ENCODE measurements at regions not wholly inside any gene's neighbourhood (a gene's known extent, or its start where the extent isn't known, plus 50 kb on each side); places are given as distances from the start of the nearest gene placed in this dataset.
A peak's percentile ranks its signal among the peaks of the same experiment; 100 is the strongest.

DNA sequence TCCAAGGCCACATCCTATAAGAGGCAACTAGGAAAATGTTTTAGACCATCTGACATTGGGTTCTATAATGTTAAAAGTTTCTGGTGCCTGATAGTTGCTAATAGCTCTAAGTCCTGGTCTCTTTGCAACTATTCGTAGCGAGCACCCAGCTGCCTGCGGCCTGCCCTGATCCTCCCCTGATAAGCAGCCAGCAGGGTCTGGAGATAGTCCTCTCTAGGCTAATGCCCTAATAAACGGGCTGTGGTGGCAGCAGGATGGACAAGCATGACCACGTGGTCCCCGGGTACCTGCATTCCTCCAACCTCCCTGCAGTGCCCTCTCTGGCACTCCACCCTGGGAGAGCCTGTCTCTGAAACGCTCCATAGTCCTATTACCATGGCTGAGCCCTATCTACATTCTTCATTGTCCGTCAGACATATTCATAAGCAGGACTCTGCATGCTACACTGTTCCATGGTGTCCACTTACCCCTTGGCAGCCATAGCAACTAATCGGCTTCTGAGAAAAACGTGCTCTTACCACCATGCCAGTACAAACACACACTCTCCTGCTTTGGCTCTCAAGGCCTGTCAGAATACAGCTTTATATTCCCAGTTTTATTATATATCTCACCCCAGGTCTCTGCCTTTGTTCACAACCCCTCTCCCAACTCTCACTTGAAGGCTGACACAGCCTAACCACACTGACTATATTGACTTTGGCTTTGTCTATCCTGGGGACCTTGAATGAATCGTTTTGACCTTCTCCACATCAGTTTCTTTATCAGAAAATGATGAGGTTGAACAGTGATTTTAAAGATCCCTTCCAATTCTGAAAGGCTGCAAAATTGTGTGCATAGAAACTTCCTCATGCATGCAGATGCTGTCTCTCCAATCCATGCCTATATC is 49.9 kb upstream of the DAPK1 start:
- no peak for FAIRE-seq

More for the DNA sequence above, 49.9 kb upstream of the DAPK1 start:
- no peak overlapping the region for H2AK5ac ChIP-seq (ENCODE audit: low read depth, low read length)
- no peaks in the 10 kb centered on the region for H3K79me2 ChIP-seq (ENCODE audit: control insufficient read depth in 1 of 2, insufficient read depth in 2 of 2, low read length in 2 of 2)
- H3K79me1 ChIP-seq (ENCODE audit: low read depth, low read length) = no peaks in the 10 kb centered on the region
- H2AFZ ChIP-seq (ENCODE audit: low read length) = 0 out of 2 replicates have a peak overlapping the region, but pooled peaks have one; percentile 6
- no peak overlapping the region for H3K56ac ChIP-seq (replicated peaks; ENCODE audit: insufficient read length, low read depth, low read length)
- H3K27ac ChIP-seq (ENCODE audit: low read depth, low read length) = no peak overlapping the region
- H4K8ac ChIP-seq (ENCODE audit: extremely low read depth, insufficient read depth, low read length) = no peak overlapping the region
- no peaks in the 10 kb centered on the region for H3K9me3 ChIP-seq (ENCODE audit: insufficient read depth in 2 of 2, low read depth in 1 of 2, low read length in 1 of 2)
- 86% methylated on average over 11 of the region's 11 CpGs; no CpG with 5 or more reads in 1 of the 2 experiments for WGBS, 2 experiments (ENCODE audit: extremely low coverage in 1 of 2, insufficient coverage in 1 of 2, insufficient read length in 1 of 2, insufficient replicate concordance in 2 of 2, low coverage in 1 of 2, low lambda C conversion rate in 2 of 2, missing lambda C conversion rate in 1 of 2)
- no peak overlapping the region for H2BK120ac ChIP-seq (replicated peaks; ENCODE audit: low read depth, low read length)
- peaks cover 0 to 2% (median 0%) of the 10 kb centered on the region in 4 experiments; a peak in 1 of 7 replicates for H3K4me1 ChIP-seq (replicated peaks in 1 of 4; ENCODE audit: control insufficient read depth in 3 of 4, insufficient read depth in 4 of 4, low read length in 3 of 4)
- H3K4ac ChIP-seq (replicated peaks; ENCODE audit: insufficient read length, low read depth, low read length) = no peak overlapping the region
- no peak overlapping the region for H2BK5ac ChIP-seq (ENCODE audit: low read depth, low read length)
- H4K20me1 ChIP-seq (replicated peaks in 1 of 2; ENCODE audit: control insufficient read depth in 1 of 2, insufficient read depth in 2 of 2, low read length in 2 of 2) = no peaks in the 10 kb centered on the region
- H4K5ac ChIP-seq (ENCODE audit: insufficient read length, low read depth, low read length) = no peak overlapping the region
- no peak overlapping the region for H3K4me3 ChIP-seq (ENCODE audit: extremely low read depth in 1 of 4, insufficient read depth in 2 of 4, low read depth in 3 of 4, low read length in 4 of 4)
- DNase-seq (ENCODE audit: low read depth in 1 of 2, low spot score in 2 of 2) = no peak
- H2BK15ac ChIP-seq (ENCODE audit: low read length) = no peak overlapping the region
- H2BK12ac ChIP-seq (ENCODE audit: low read depth, low read length) = no peak overlapping the region; the same call in 1 of the 2 replicates
- H3K4me2 ChIP-seq (ENCODE audit: insufficient read depth in 1 of 2, low read depth in 2 of 2, low read length in 2 of 2) = no peak overlapping the region
- no peak overlapping the region for H3K23ac ChIP-seq (ENCODE audit: insufficient read length)
- no peaks in the 10 kb centered on the region for H3K36me3 ChIP-seq (ENCODE audit: control insufficient read depth in 2 of 4, insufficient read depth in 4 of 4, low read length in 3 of 4)
- TF ChIP-seq SUZ12 (IDR thresholded peaks at IDR 0.05; ENCODE audit: low read length) (no peak), BCL11A (IDR thresholded peaks at IDR 0.05; ENCODE audit: low read depth in 2 of 2, low read length in 2 of 2) (no peak), BRCA1 (IDR thresholded peaks at IDR 0.05; ENCODE audit: low read depth, low read length) (no peak), CHD1 (IDR thresholded peaks at IDR 0.05; ENCODE audit: low read depth, low read length) (no peak), NRF1 (IDR thresholded peaks at IDR 0.05; ENCODE audit: low read depth, low read length) (no peak), NANOG (IDR thresholded peaks at IDR 0.05; ENCODE audit: insufficient read depth, low read depth, low read length, poor library complexity, severe bottlenecking) (no peak), GTF2F1 (IDR thresholded peaks at IDR 0.05; ENCODE audit: borderline replicate concordance, low read depth, low read length) (no peak), POLR2AphosphoS5 (IDR thresholded peaks at IDR 0.05; ENCODE audit: low read depth, low read length) (no peak), BACH1 (IDR thresholded peaks at IDR 0.05; ENCODE audit: low read length) (no peak), SIRT6 (IDR thresholded peaks at IDR 0.05; ENCODE audit: low read length) (no peak), KDM5A (IDR thresholded peaks at IDR 0.05; ENCODE audit: low read length) (no peak), EGR1 (IDR thresholded peaks at IDR 0.05; ENCODE audit: borderline replicate concordance, low read depth, low read length) (no peak)
- TF ChIP-seq, protein P1, sequence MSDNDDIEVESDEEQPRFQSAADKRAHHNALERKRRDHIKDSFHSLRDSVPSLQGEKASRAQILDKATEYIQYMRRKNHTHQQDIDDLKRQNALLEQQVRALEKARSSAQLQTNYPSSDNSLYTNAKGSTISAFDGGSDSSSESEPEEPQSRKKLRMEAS (IDR thresholded peaks at IDR 0.05) = no peak
- H3K9ac ChIP-seq (replicated peaks in 1 of 4; ENCODE audit: extremely low read depth in 1 of 4, low read depth in 3 of 4, low read length in 3 of 4) = no peak overlapping the region
- ChIA-PET CTCF (ENCODE audit: partially characterized antibody) (interaction anchor here (0.5 kb wide), 1 partner anchor 41 kb away, joined by 3 read pairs; no protein-coding TSS in a partner anchor), POLR2A (ENCODE audit: partially characterized antibody) (no interaction called here)
- no peak overlapping the region for H4K91ac ChIP-seq (replicated peaks; ENCODE audit: insufficient read length, low read length)
- H3K18ac ChIP-seq (ENCODE audit: extremely low read depth, low read length) = no peak overlapping the region
- H3K14ac ChIP-seq (ENCODE audit: insufficient read length) = no peak overlapping the region
- H2BK20ac ChIP-seq (ENCODE audit: low read length) = no peak overlapping the region
- no peaks in the 10 kb centered on the region for H3K23me2 ChIP-seq (ENCODE audit: low read depth, low read length)
- no peaks in the 10 kb centered on the region for H3K27me3 ChIP-seq (replicated peaks in 1 of 4; ENCODE audit: control insufficient read depth in 3 of 4, extremely low read depth in 1 of 4, insufficient read depth in 3 of 4, low read length in 3 of 4)
